B cell (primary cell): ENCODE measurements at regions not wholly inside any gene's neighbourhood (a gene's known extent, or its start where the extent isn't known, plus 50 kb on each side); places are given as distances from the start of the nearest gene placed in this dataset.
A peak's percentile ranks its signal among the peaks of the same experiment; 100 is the strongest.
"Not testable (repeated sequence)": the region's sequence is repeated elsewhere in the genome, so short reads cannot be mapped to it uniquely, and the experiment has no call there.

ENCODE experiments used
- ATAC-seq: fragments of 200-7000 bp; cut with Tn5 transposase; one replicate; pipeline ENCODE4 v1.10.0; 2021; ENCODE audit warnings: low read depth, mild to moderate bottlenecking, moderate number of reproducible peaks, moderate library complexity
- CTCF ChIA-PET: fragments of 350-600 bp; sonication (Branson Sonifier 250); formaldehyde crosslinking; loops from one replicate; lab custom pipeline; 2021; ENCODE audit warnings: antibody characterized with exemption, inconsistent platforms; lab: Charles Lee
- POLR2A ChIA-PET: fragments of 350-600 bp; sonication (Branson Sonifier 250); formaldehyde crosslinking; loops from one replicate; lab custom pipeline; 2021; ENCODE audit warnings: antibody characterized with exemption; lab: Charles Lee
- DNase-seq: peaks from one replicate; pipeline ENCODE4 v3.0.0; 2013
- H2AFZ ChIP-seq: 2 replicates; pipeline ENCODE4 v1.6.1; 2012; ENCODE audit warnings: mild to moderate bottlenecking, low read depth, low read length; ENCODE audit not compliant: insufficient read depth, poor library complexity, severe bottlenecking
- H3K27ac ChIP-seq, 2 donors: 1 replicate in 1 of 2; 2 replicates in 1 of 2; pipeline ENCODE4 v1.5.1; 2012 to 2013; ENCODE audit warnings: low read length in 2 of 2, mild to moderate bottlenecking in 2 of 2, moderate library complexity in 1 of 2
- H3K27me3 ChIP-seq, 4 experiments: fragments of 200-600 bp in 1 of 4; sonication (generic) in 1 of 4; replicated peaks in 1 of 4; 1 replicate in 2 of 4; 2 replicates in 2 of 4; pipeline versions ENCODE4 v1.6.1 to v1.7.0; 2013 to 2016; ENCODE audit warnings: low read length in 3 of 4, mild to moderate bottlenecking in 2 of 4, mixed read lengths in 1 of 4, moderate library complexity in 1 of 4; ENCODE audit not compliant: insufficient read depth in 4 of 4, control insufficient read depth in 3 of 4; ENCODE audit errors: control extremely low read depth in 1 of 4
- H3K36me3 ChIP-seq, 2 experiments: replicated peaks in 1 of 2; 1 replicate in 1 of 2; 2 replicates in 1 of 2; pipeline versions ENCODE4 v1.6.1 to v1.7.1; 2013; ENCODE audit warnings: low read length in 1 of 2; ENCODE audit not compliant: insufficient read depth in 2 of 2, control insufficient read depth in 1 of 2; ENCODE audit errors: control extremely low read depth in 1 of 2, extremely low read depth in 1 of 2
- H3K4me1 ChIP-seq, 2 donors: fragments of 200-600 bp in 1 of 2; sonication (generic) in 1 of 2; 1 replicate in 1 of 2; 2 replicates in 1 of 2; pipeline versions ENCODE4 v1.5.1 to v1.6.1; 2013 to 2017; ENCODE audit warnings: low read length in 2 of 2; ENCODE audit not compliant: control insufficient read depth in 2 of 2, insufficient read depth in 2 of 2
- H3K4me2 ChIP-seq: replicated peaks from 2 replicates; pipeline ENCODE3; 2012; ENCODE audit warnings: mild to moderate bottlenecking, low read depth, low read length; ENCODE audit not compliant: poor library complexity, severe bottlenecking
- H3K4me3 ChIP-seq, 5 experiments: fragments of 200-600 bp in 1 of 5; sonication (generic) in 1 of 5; 1 replicate in 3 of 5; 2 replicates in 2 of 5; pipeline versions ENCODE4 v1.5.1 to v1.7.0; 2011 to 2016; ENCODE audit warnings: low read length in 4 of 5, mild to moderate bottlenecking in 4 of 5, low read depth in 2 of 5, control low read depth in 1 of 5, moderate library complexity in 1 of 5; ENCODE audit not compliant: insufficient read depth in 1 of 5; ENCODE audit errors: control extremely low read depth in 1 of 5, extremely low read depth in 1 of 5
- H3K79me2 ChIP-seq: fragments of 200-600 bp; sonication (generic); one replicate; pipeline ENCODE4 v1.6.0; 2016; ENCODE audit warnings: low read length; ENCODE audit not compliant: control insufficient read depth, insufficient read depth
- H3K9ac ChIP-seq: fragments of 200-600 bp; sonication (generic); 2 replicates; pipeline ENCODE4 v1.6.1; 2017; ENCODE audit warnings: mild to moderate bottlenecking, low read length, moderate library complexity
- H3K9me3 ChIP-seq, 3 donors: one replicate each; pipeline versions ENCODE4 v1.6.1 to v1.7.1; 2013; ENCODE audit warnings: low read length in 2 of 3; ENCODE audit not compliant: control insufficient read depth in 2 of 3, insufficient read depth in 1 of 3; ENCODE audit errors: control extremely low read depth in 1 of 3
- H4K20me1 ChIP-seq: 2 replicates; pipeline ENCODE4 v1.6.0; 2012; ENCODE audit warnings: mild to moderate bottlenecking, low read length; ENCODE audit not compliant: insufficient read depth, control insufficient read depth, poor library complexity, severe bottlenecking
- H3K27ac Mint-ChIP-seq: one replicate; pipeline ENCODE4 v1.8.0; 2021; ENCODE audit warnings: mixed read lengths
- H3K27me3 Mint-ChIP-seq: one replicate; pipeline ENCODE4 v1.8.0; 2021; ENCODE audit warnings: mixed read lengths
- H3K4me1 Mint-ChIP-seq: one replicate; pipeline ENCODE4 v1.8.0; 2021; ENCODE audit warnings: mixed read lengths
- H3K4me3 Mint-ChIP-seq: one replicate; pipeline ENCODE4 v1.8.0; 2021; ENCODE audit warnings: mixed read lengths
- H3K9me3 Mint-ChIP-seq: one replicate; pipeline ENCODE4 v1.8.0; 2022; ENCODE audit warnings: mixed read lengths; ENCODE audit not compliant: insufficient read depth
- CTCF ChIP-seq: fragments of 200-600 bp; IDR thresholded peaks from one replicate; pipeline ENCODE4 v1.8.0; 2022; ENCODE audit warnings: antibody characterized with exemption, mild to moderate bottlenecking
- EZH2 ChIP-seq: IDR thresholded peaks from 2 replicates; pipeline ENCODE4 v1.6.1; 2012; ENCODE audit warnings: borderline replicate concordance, low read depth, mild to moderate bottlenecking, moderate library complexity, low read length; ENCODE audit not compliant: insufficient read depth, poor library complexity, severe bottlenecking
- WGBS: methylation state at CpG from one replicate; pipeline ENCODE4 v1.1.5; 2013; ENCODE audit warnings: missing lambda C conversion rate; ENCODE audit not compliant: insufficient coverage; 5-methylcytosine and 5-hydroxymethylcytosine counted together
- intact Hi-C: fragments of 100-400 bp; cut with micrococcal nuclease; formaldehyde crosslinking; loops from one replicate; pipeline ENCODE4 v1.10.0; 2022

GRCh38 chrX:37509349-37509748 is 62.1 kb upstream of the LANCL3 start:
- intact Hi-C loops, result loop anchor here (2.0 to 10.0 kb wide), 3 partner anchors 315 to 1145 kb away; partner anchors contain the start of gene RPGR
- Histone ChIP-seq H3K9ac (no peak overlapping the region), H3K4me3 (no peak overlapping the region), H4K20me1 (no peaks in the 10 kb centered on the region), H3K36me3 (no peaks in the 10 kb centered on the region), H2AFZ (no peak overlapping the region), H3K4me1 (no peaks in the 10 kb centered on the region), H3K4me2 (no peak overlapping the region), H3K79me2 (no peaks in the 10 kb centered on the region), H3K27ac (no peak overlapping the region), H3K27me3 (peaks cover 0 to 3% (median 0%) of the 10 kb centered on the region in 4 experiments), H3K9me3 (no peaks in the 10 kb centered on the region)
- no peak overlapping the region for H3K4me3 Mint-ChIP-seq
- TF ChIP-seq CTCF (peak; percentile 29), EZH2 (no peak)
- CTCF ChIA-PET, result interaction anchor here (3.3 kb wide), 1 partner anchor 657 kb away, joined by 14 read pairs; no protein-coding TSS in a partner anchor
- WGBS, result no CpG with 5 or more reads among the region's 4 CpGs
- no peaks in the 10 kb centered on the region for H3K9me3 Mint-ChIP-seq
- no peak overlapping the region for H3K27ac Mint-ChIP-seq
- H3K4me1 Mint-ChIP-seq, result no peaks in the 10 kb centered on the region
- POLR2A ChIA-PET, result no interaction called here
- peaks cover 7% of the 10 kb centered on the region for H3K27me3 Mint-ChIP-seq
- DNase-seq (peak; percentile 8), ATAC-seq (no peak)

DNA sequence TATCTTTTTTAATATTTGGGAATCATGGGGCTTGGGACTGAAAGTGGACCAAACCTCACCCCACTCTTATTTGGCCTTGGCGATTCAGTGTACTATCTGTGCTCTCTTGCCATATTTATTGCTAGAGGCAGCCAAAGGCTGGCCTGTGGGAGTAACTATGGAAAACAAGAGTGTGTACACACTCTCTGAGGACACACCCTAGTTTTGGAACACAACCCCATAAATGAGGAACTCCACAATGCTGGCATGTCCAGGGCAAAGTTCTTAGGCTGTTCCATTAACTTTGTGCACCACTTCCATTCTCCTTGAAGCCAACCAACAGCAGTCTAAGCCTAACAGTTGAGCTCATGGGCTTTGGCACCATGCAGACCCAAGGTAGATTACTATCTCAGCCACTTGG is 54.9 kb upstream of the LANCL3 start:
- H3K4me3 Mint-ChIP-seq, intact Hi-C loops, H3K4me1 Mint-ChIP-seq, H3K9me3 ChIP-seq, POLR2A ChIA-PET, H3K4me3 ChIP-seq, H3K9ac ChIP-seq, H3K27me3 ChIP-seq, H3K79me2 ChIP-seq, H3K27ac Mint-ChIP-seq, ATAC-seq, DNase-seq, H3K27ac ChIP-seq, H3K4me1 ChIP-seq, H3K9me3 Mint-ChIP-seq, H3K4me2 ChIP-seq, H3K36me3 ChIP-seq, H2AFZ ChIP-seq, H3K27me3 Mint-ChIP-seq, H4K20me1 ChIP-seq, CTCF ChIA-PET: not testable (repeated sequence)
- WGBS, result no CpG with 5 or more reads among the region's 1 CpG

DNA sequence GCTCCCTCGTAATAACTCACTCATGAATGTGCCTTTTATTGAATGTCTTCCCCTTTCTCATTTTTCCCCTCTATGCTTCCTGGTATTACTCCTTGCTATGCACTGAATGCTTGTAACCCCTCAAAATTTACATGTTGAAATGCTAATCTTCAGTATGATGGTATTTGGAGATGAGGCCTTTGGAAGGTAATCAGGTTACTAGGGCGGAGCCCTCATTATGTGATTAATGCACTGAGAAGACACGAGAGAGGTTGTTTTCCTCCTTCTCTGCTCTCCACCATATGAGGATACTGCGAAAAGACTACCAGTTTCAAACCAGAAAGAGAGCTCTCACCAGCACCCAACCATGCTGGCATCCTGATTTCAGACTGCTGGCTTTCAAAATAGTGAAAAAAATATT is 52.2 kb upstream of the LANCL3 start:
- H3K4me3 Mint-ChIP-seq, H3K27ac ChIP-seq, ATAC-seq, H3K36me3 ChIP-seq, H3K27ac Mint-ChIP-seq, intact Hi-C loops, H3K4me1 Mint-ChIP-seq, H3K4me3 ChIP-seq, H3K79me2 ChIP-seq, POLR2A ChIA-PET, H3K9me3 Mint-ChIP-seq, H4K20me1 ChIP-seq, H3K9me3 ChIP-seq, H3K27me3 Mint-ChIP-seq, DNase-seq, H3K4me1 ChIP-seq, CTCF ChIA-PET, H3K4me2 ChIP-seq, H3K27me3 ChIP-seq, H3K9ac ChIP-seq, H2AFZ ChIP-seq: not testable (repeated sequence)
- no CpG with 5 or more reads among the region's 4 CpGs for WGBS
